ENCODE measurements at regions not wholly inside any gene's neighbourhood (a gene's known extent, or its start where the extent isn't known, plus 50 kb on each side); places are given as distances from the start of the nearest gene placed in this dataset.

- peaks cover 14% of the 10 kb centered on the region for H3K9me3 ChIP-seq (replicated peaks)
- H3K4me3 ChIP-seq: no peak overlapping the region
- TF ChIP-seq CTCF (IDR thresholded peaks at IDR 0.05; ENCODE audit: borderline replicate concordance): no peak
- H3K27me3 ChIP-seq (ENCODE audit: low read depth): no peaks in the 10 kb centered on the region
- no peaks in the 10 kb centered on the region for H3K36me3 ChIP-seq
- H3K4me1 ChIP-seq: no peaks in the 10 kb centered on the region
- no peak overlapping the region for H3K27ac ChIP-seq (replicated peaks)
- no peak for DNase-seq
- intact Hi-C loops (cut with micrococcal nuclease): no loop called here
These were observed 870.7 kb downstream of the BRINP3 start for GRCh38 chr1:189606795-189607476.

GRCh38 chr1:189607477-189608096 lies 870.1 kb downstream of the BRINP3 start:
- H3K27me3 ChIP-seq (ENCODE audit: low read depth): no peaks in the 10 kb centered on the region
- no peaks in the 10 kb centered on the region for H3K4me1 ChIP-seq
- H3K4me3 ChIP-seq: no peak overlapping the region
- H3K36me3 ChIP-seq: no peaks in the 10 kb centered on the region
- intact Hi-C loops (cut with micrococcal nuclease): no loop called here
- H3K9me3 ChIP-seq (replicated peaks): peaks cover 14% of the 10 kb centered on the region
- no peak for TF ChIP-seq CTCF (IDR thresholded peaks at IDR 0.05; ENCODE audit: borderline replicate concordance)
- DNase-seq: no peak
- no peak overlapping the region for H3K27ac ChIP-seq (replicated peaks)

- no peaks in the 10 kb centered on the region for H3K4me1 ChIP-seq
These were observed 868.5 kb downstream of the BRINP3 start for GRCh38 chr1:189609167-189609566.

GRCh38 chr1:189616893-189617292 lies 860.8 kb downstream of the BRINP3 start:
- no peaks in the 10 kb centered on the region for H3K4me1 ChIP-seq
- intact Hi-C loops (cut with micrococcal nuclease): no loop called here
- no peaks in the 10 kb centered on the region for H3K36me3 ChIP-seq
- H3K27ac ChIP-seq (replicated peaks): no peak overlapping the region
- no peaks in the 10 kb centered on the region for H3K27me3 ChIP-seq (ENCODE audit: low read depth)
- peaks cover 6% of the 10 kb centered on the region for H3K9me3 ChIP-seq (replicated peaks)
- no peak overlapping the region for H3K4me3 ChIP-seq
- TF ChIP-seq CTCF (IDR thresholded peaks at IDR 0.05; ENCODE audit: borderline replicate concordance): no peak
- no peak for DNase-seq

More at GRCh38 chr1:189609167-189609566, 868.5 kb downstream of the BRINP3 start:
- TF ChIP-seq CTCF (IDR thresholded peaks at IDR 0.05; ENCODE audit: borderline replicate concordance): no peak
- Histone ChIP-seq H3K9me3 (replicated peaks) (peaks cover 14% of the 10 kb centered on the region), H3K36me3 (no peaks in the 10 kb centered on the region), H3K27ac (replicated peaks) (no peak overlapping the region), H3K4me3 (no peak overlapping the region), H3K27me3 (ENCODE audit: low read depth) (no peaks in the 10 kb centered on the region)
- intact Hi-C loops (cut with micrococcal nuclease): no loop called here
- no peak for DNase-seq

- intact Hi-C loops (cut with micrococcal nuclease): no loop called here
- no peak for DNase-seq
- Histone ChIP-seq H3K36me3 (no peaks in the 10 kb centered on the region), H3K27me3 (ENCODE audit: low read depth) (no peaks in the 10 kb centered on the region), H3K27ac (replicated peaks) (no peak overlapping the region), H3K4me1 (no peaks in the 10 kb centered on the region), H3K4me3 (no peak overlapping the region), H3K9me3 (replicated peaks) (peaks cover 6% of the 10 kb centered on the region)
- TF ChIP-seq CTCF (IDR thresholded peaks at IDR 0.05; ENCODE audit: borderline replicate concordance): no peak
These were observed 857.9 kb downstream of the BRINP3 start for GRCh38 chr1:189619682-189620332.
